ENCODE measurements at regions not wholly inside any gene's neighbourhood (a gene's known extent, or its start where the extent isn't known, plus 50 kb on each side); places are given as distances from the start of the nearest gene placed in this dataset.

GRCh38 chr5:148730270-148730669 lies 75.9 kb upstream of the HTR4 start:
- DNase-seq = no peak
- Histone ChIP-seq H3K9me3 (ENCODE audit: control insufficient read depth, low read depth, low read length) (no peaks in the 10 kb centered on the region), H4K5ac (ENCODE audit: insufficient read length, low read depth, low read length) (no peak overlapping the region), H4K8ac (replicated peaks; ENCODE audit: insufficient read length, low read depth, low read length) (no peak overlapping the region), H2BK12ac (ENCODE audit: insufficient read length, low read depth, low read length) (no peak overlapping the region), H2AK5ac (ENCODE audit: insufficient read length, low read length) (no peak overlapping the region), H3K27ac (ENCODE audit: insufficient read length, low read depth, low read length) (no peak overlapping the region), H3K56ac (ENCODE audit: insufficient read length, low read depth, low read length) (no peak overlapping the region), H3K4me1 (ENCODE audit: insufficient read depth, low read length) (no peaks in the 10 kb centered on the region), H3K79me1 (ENCODE audit: insufficient read depth, low read depth, low read length, poor library complexity, severe bottlenecking) (no peaks in the 10 kb centered on the region), H3K23ac (ENCODE audit: insufficient read length, low read depth, low read length) (no peak overlapping the region), H2BK5ac (ENCODE audit: insufficient read length, low read length) (no peak overlapping the region), H3K4ac (ENCODE audit: low read depth, low read length) (no peak overlapping the region), H2AFZ (ENCODE audit: low read length) (no peak overlapping the region), H3K27me3 (ENCODE audit: insufficient read depth, low read length) (no peaks in the 10 kb centered on the region), H3K14ac (ENCODE audit: insufficient read depth, low read length) (no peak overlapping the region), H3K79me2 (ENCODE audit: insufficient read depth, low read length) (no peaks in the 10 kb centered on the region), H4K91ac (ENCODE audit: insufficient read length, low read depth, low read length) (no peak overlapping the region), H3K4me2 (ENCODE audit: insufficient read depth, insufficient read length, low read length) (no peak overlapping the region), H4K20me1 (ENCODE audit: control insufficient read depth, insufficient read depth, insufficient read length) (no peaks in the 10 kb centered on the region), H2BK15ac (ENCODE audit: low read depth, low read length) (no peak overlapping the region), H2BK120ac (ENCODE audit: low read depth, low read length, poor library complexity, severe bottlenecking) (no peak overlapping the region), H3K23me2 (ENCODE audit: insufficient read length, low read depth, low read length, poor library complexity, severe bottlenecking) (no peaks in the 10 kb centered on the region), H3T11ph (ENCODE audit: low read length) (no peak overlapping the region), H3K9ac (ENCODE audit: extremely low read depth, insufficient read length, low read length) (no peak overlapping the region), H3K18ac (ENCODE audit: insufficient read length, low read depth, low read length) (no peak overlapping the region), H2BK20ac (ENCODE audit: low read depth, low read length, poor library complexity, severe bottlenecking) (no peak overlapping the region)
- Mint-ChIP-seq H3K4me1 (peaks cover 6 to 10% of the 10 kb centered on the region in 2 experiments), H3K9me3 (no peaks in the 10 kb centered on the region), H3K36me3 (ENCODE audit: insufficient read depth in 1 of 3, low read depth in 3 of 3) (no peaks in the 10 kb centered on the region), H3K4me3 (no peak overlapping the region; a peak in 1 of 5 replicates), H3K27ac (no peak overlapping the region), H3K27me3 (ENCODE audit: low read depth) (no peaks in the 10 kb centered on the region)
- no CpG with 5 or more reads among the region's 2 CpGs for WGBS (ENCODE audit: extremely low coverage, insufficient read length, low lambda C conversion rate)
- no peak for TF ChIP-seq CTCF (conservative IDR thresholded peaks at IDR 0.05)

Measured in H9 (cell line).